ENCODE measurements at regions not wholly inside any gene's neighbourhood (a gene's known extent, or its start where the extent isn't known, plus 50 kb on each side); places are given as distances from the start of the nearest gene placed in this dataset.

GRCh38 chr2:226023383-226023782, 623.9 kb downstream of the NYAP2 start:
- no peak for TF ChIP-seq CTCF (IDR thresholded peaks at IDR 0.05)
- Mint-ChIP-seq H3K27ac (no peak overlapping the region), H3K27me3 (peaks cover 6% of the 10 kb centered on the region), H3K4me1 (ENCODE audit: low read depth) (no peaks in the 10 kb centered on the region), H3K36me3 (ENCODE audit: low read depth) (no peaks in the 10 kb centered on the region), H3K9me3 (peaks cover 4% of the 10 kb centered on the region), H3K4me3 (no peak overlapping the region)
- no peak for DNase-seq
- ChIA-PET CTCF (no interaction called here), POLR2A (no interaction called here)
- H3K9me3 ChIP-seq (ENCODE audit: control insufficient read depth in 1 of 2, insufficient read depth in 1 of 2, low read length in 2 of 2), result peaks cover 3% of the 10 kb centered on the region in 2 experiments
- no peaks in the 10 kb centered on the region for H3K27me3 ChIP-seq (ENCODE audit: control insufficient read depth in 1 of 2, insufficient read depth in 2 of 2, low read length in 2 of 2)
- no peak overlapping the region for H3K27ac ChIP-seq (ENCODE audit: low read depth in 1 of 2, low read length in 2 of 2)
- H3K4me1 ChIP-seq (ENCODE audit: insufficient read depth, low read length), result no peaks in the 10 kb centered on the region
- H3K4me3 ChIP-seq (ENCODE audit: low read length), result no peak overlapping the region
- no peaks in the 10 kb centered on the region for H3K36me3 ChIP-seq (ENCODE audit: insufficient read depth, low read length)
- intact Hi-C loops (cut with DNase I, micrococcal nuclease), result no loop called here
- ATAC-seq (ENCODE audit: poor library complexity), result no peak

GRCh38 chr2:226020956-226021355, 621.4 kb downstream of the NYAP2 start:
- no peaks in the 10 kb centered on the region for H3K4me1 Mint-ChIP-seq (ENCODE audit: low read depth)
- no peaks in the 10 kb centered on the region for H3K27me3 Mint-ChIP-seq
- POLR2A ChIA-PET, result no interaction called here
- ATAC-seq (ENCODE audit: poor library complexity), result no peak
- no peaks in the 10 kb centered on the region for H3K4me1 ChIP-seq (ENCODE audit: insufficient read depth, low read length)
- H3K4me3 ChIP-seq (ENCODE audit: low read length), result no peak overlapping the region
- no peak overlapping the region for H3K27ac ChIP-seq (ENCODE audit: low read depth in 1 of 2, low read length in 2 of 2)
- H3K9me3 Mint-ChIP-seq, result peaks cover 4% of the 10 kb centered on the region
- intact Hi-C loops (cut with DNase I, micrococcal nuclease), result no loop called here
- H3K4me3 Mint-ChIP-seq, result no peak overlapping the region
- no peak for DNase-seq
- peaks cover 4% of the 10 kb centered on the region in 2 experiments for H3K9me3 ChIP-seq (ENCODE audit: control insufficient read depth in 1 of 2, insufficient read depth in 1 of 2, low read length in 2 of 2)
- H3K27ac Mint-ChIP-seq, result no peak overlapping the region
- no peaks in the 10 kb centered on the region for H3K36me3 Mint-ChIP-seq (ENCODE audit: low read depth)
- H3K27me3 ChIP-seq (ENCODE audit: control insufficient read depth in 1 of 2, insufficient read depth in 2 of 2, low read length in 2 of 2), result no peaks in the 10 kb centered on the region
- CTCF ChIA-PET, result no interaction called here
- TF ChIP-seq CTCF (IDR thresholded peaks at IDR 0.05), result no peak
- no peaks in the 10 kb centered on the region for H3K36me3 ChIP-seq (ENCODE audit: insufficient read depth, low read length)

- Mint-ChIP-seq H3K4me1 (ENCODE audit: low read depth) (no peaks in the 10 kb centered on the region), H3K36me3 (ENCODE audit: low read depth) (no peaks in the 10 kb centered on the region), H3K9me3 (peaks cover 4% of the 10 kb centered on the region), H3K27ac (no peak overlapping the region), H3K27me3 (no peaks in the 10 kb centered on the region), H3K4me3 (no peak overlapping the region)
- intact Hi-C loops (cut with DNase I, micrococcal nuclease), result no loop called here
- CTCF ChIA-PET, result no interaction called here
- Histone ChIP-seq H3K27me3 (ENCODE audit: control insufficient read depth in 1 of 2, insufficient read depth in 2 of 2, low read length in 2 of 2) (no peaks in the 10 kb centered on the region), H3K36me3 (ENCODE audit: insufficient read depth, low read length) (no peaks in the 10 kb centered on the region), H3K4me1 (ENCODE audit: insufficient read depth, low read length) (no peaks in the 10 kb centered on the region), H3K27ac (ENCODE audit: low read depth in 1 of 2, low read length in 2 of 2) (no peak overlapping the region), H3K4me3 (ENCODE audit: low read length) (no peak overlapping the region), H3K9me3 (ENCODE audit: control insufficient read depth in 1 of 2, insufficient read depth in 1 of 2, low read length in 2 of 2) (peaks cover 4% of the 10 kb centered on the region in 2 experiments)
- ATAC-seq (ENCODE audit: poor library complexity) (no peak), DNase-seq (no peak)
- POLR2A ChIA-PET, result no interaction called here
- TF ChIP-seq CTCF (IDR thresholded peaks at IDR 0.05), result no peak
These were observed 620.7 kb downstream of the NYAP2 start for GRCh38 chr2:226020176-226020575.
